ENCODE measurements at regions not wholly inside any gene's neighbourhood (a gene's known extent, or its start where the extent isn't known, plus 50 kb on each side); places are given as distances from the start of the nearest gene placed in this dataset.

- no peak overlapping the region for H3K4me3 ChIP-seq (ENCODE audit: low read depth, low read length)
- no peak overlapping the region for H3K27ac ChIP-seq (ENCODE audit: low read depth, low read length)
- TF ChIP-seq CTCF (IDR thresholded peaks at IDR 0.05; ENCODE audit: low read depth, low read length) = no peak
- no peaks in the 10 kb centered on the region for H3K27me3 ChIP-seq (ENCODE audit: control insufficient read depth, insufficient read depth, low read length)
- POLR2A ChIA-PET = no interaction called here
- DNase-seq (ENCODE audit: low read depth, low spot score) = no peak
- H3K9me3 ChIP-seq (ENCODE audit: control insufficient read depth, insufficient read depth, low read length) = no peaks in the 10 kb centered on the region
- CTCF ChIA-PET = interaction anchor here (1.1 kb wide), 1 partner anchor 560 kb away, joined by 3 read pairs; no protein-coding TSS in a partner anchor
Measured at GRCh38 chr7:17623546-17624185, 316.6 kb downstream of the SNX13 start.

GRCh38 chr7:17624379-17624778 lies 315.9 kb downstream of the SNX13 start:
- TF ChIP-seq CTCF (IDR thresholded peaks at IDR 0.05; ENCODE audit: low read depth, low read length) = no peak
- Histone ChIP-seq H3K27ac (ENCODE audit: low read depth, low read length) (no peak overlapping the region), H3K27me3 (ENCODE audit: control insufficient read depth, insufficient read depth, low read length) (no peaks in the 10 kb centered on the region), H3K9me3 (ENCODE audit: control insufficient read depth, insufficient read depth, low read length) (no peaks in the 10 kb centered on the region), H3K4me3 (ENCODE audit: low read depth, low read length) (no peak overlapping the region)
- ChIA-PET CTCF (interaction anchor here (0.9 kb wide), 1 partner anchor 642 kb away, joined by 3 read pairs; no protein-coding TSS in a partner anchor), POLR2A (no interaction called here)
- DNase-seq (ENCODE audit: low read depth, low spot score) = no peak

DNA sequence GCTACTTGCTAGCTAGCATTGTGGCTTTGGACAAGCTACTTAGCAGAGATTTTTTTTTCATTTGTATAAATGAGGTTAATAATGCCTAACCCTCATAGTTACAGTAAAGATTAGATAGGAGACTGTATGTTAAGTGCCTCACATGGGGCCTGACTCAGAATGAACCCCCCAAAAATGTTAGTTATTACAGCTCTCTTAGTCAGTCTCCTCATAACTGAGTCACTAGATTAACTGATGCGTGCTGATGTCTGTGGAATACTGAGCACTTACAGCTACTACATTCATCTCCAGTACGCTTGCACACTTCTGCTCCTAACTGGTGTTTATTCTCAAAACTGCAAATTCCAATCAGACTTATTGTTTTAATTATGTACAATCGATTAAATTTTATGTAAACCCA lies 315.3 kb downstream of the SNX13 start:
- no peak overlapping the region for H3K27ac ChIP-seq (ENCODE audit: low read depth, low read length)
- H3K4me3 ChIP-seq (ENCODE audit: low read depth, low read length) = no peak overlapping the region
- ChIA-PET POLR2A (no interaction called here), CTCF (interaction anchor here (0.9 kb wide), 1 partner anchor 642 kb away, joined by 3 read pairs; no protein-coding TSS in a partner anchor)
- H3K9me3 ChIP-seq (ENCODE audit: control insufficient read depth, insufficient read depth, low read length) = no peaks in the 10 kb centered on the region
- TF ChIP-seq CTCF (IDR thresholded peaks at IDR 0.05; ENCODE audit: low read depth, low read length) = no peak
- peak; percentile 53 for DNase-seq (ENCODE audit: low read depth, low spot score)
- H3K27me3 ChIP-seq (ENCODE audit: control insufficient read depth, insufficient read depth, low read length) = no peaks in the 10 kb centered on the region

DNA sequence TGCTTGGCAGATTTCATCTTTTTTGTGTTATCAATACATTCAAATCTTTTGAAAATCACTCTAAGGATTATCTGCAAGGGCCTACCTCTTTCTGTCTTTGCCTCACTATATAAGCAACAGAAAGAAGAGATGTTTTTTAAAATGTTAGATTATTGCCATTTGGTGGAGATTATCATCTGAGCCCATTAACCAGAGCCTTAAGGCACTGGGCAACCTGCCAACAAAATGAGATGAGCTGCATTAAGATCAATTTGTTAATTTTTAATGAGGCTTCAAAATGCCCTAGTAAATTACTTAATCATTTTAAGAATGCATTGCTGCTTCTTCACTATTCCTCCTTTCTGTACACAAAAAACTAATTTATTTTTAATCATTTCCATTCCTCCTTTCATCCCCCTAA lies 314.1 kb downstream of the SNX13 start:
- no peak for DNase-seq (ENCODE audit: low read depth, low spot score)
- no peak for TF ChIP-seq CTCF (IDR thresholded peaks at IDR 0.05; ENCODE audit: low read depth, low read length)
- ChIA-PET CTCF (interaction anchor here (1.3 kb wide), 1 partner anchor 15 kb away, joined by 3 read pairs; no protein-coding TSS in a partner anchor), POLR2A (no interaction called here)
- H3K4me3 ChIP-seq (ENCODE audit: low read depth, low read length) = no peak overlapping the region
- H3K27ac ChIP-seq (ENCODE audit: low read depth, low read length) = no peak overlapping the region
- no peaks in the 10 kb centered on the region for H3K9me3 ChIP-seq (ENCODE audit: control insufficient read depth, insufficient read depth, low read length)
- H3K27me3 ChIP-seq (ENCODE audit: control insufficient read depth, insufficient read depth, low read length) = no peaks in the 10 kb centered on the region

DNA sequence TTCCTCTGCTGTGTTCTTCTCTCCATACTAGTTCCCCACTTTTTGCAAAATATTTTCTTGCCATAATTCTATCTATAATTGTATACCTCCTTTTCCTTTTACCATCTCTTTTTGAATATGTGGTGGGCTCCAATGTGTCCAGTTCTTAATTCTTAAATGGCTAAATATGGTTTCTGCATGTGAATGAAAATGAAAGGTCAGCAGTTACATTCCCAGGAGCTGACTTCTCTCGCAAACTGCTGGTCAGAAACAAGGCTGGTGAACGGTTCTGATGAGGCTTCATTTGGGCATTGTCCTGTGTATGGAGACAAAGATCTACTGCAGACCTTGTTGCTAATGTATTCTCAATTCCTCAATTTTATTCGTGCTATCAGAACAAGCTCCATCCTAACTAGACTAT lies 309.2 kb downstream of the SNX13 start:
- POLR2A ChIA-PET = interaction anchor here (0.6 kb wide), 1 partner anchor 648 kb away, joined by 4 read pairs; no protein-coding TSS in a partner anchor
- CTCF ChIA-PET = interaction anchor here (0.6 to 0.9 kb wide), 2 partner anchors 10 to 31 kb away, joined by 3 to 4 read pairs; no protein-coding TSS in a partner anchor

More for the DNA sequence above, 309.2 kb downstream of the SNX13 start:
- TF ChIP-seq CTCF (IDR thresholded peaks at IDR 0.05; ENCODE audit: low read depth, low read length) = no peak
- Histone ChIP-seq H3K4me3 (ENCODE audit: low read depth, low read length) (no peak overlapping the region), H3K27me3 (ENCODE audit: control insufficient read depth, insufficient read depth, low read length) (no peaks in the 10 kb centered on the region), H3K27ac (ENCODE audit: low read depth, low read length) (no peak overlapping the region), H3K9me3 (ENCODE audit: control insufficient read depth, insufficient read depth, low read length) (no peaks in the 10 kb centered on the region)
- DNase-seq (ENCODE audit: low read depth, low spot score) = no peak
